ENCODE measurements at regions not wholly inside any gene's neighbourhood (a gene's known extent, or its start where the extent isn't known, plus 50 kb on each side); places are given as distances from the start of the nearest gene placed in this dataset.
A peak's percentile ranks its signal among the peaks of the same experiment; 100 is the strongest.

- no peak for TF ChIP-seq POLR2A (IDR thresholded peaks at IDR 0.05; ENCODE audit: control extremely low read depth in 1 of 2, low read depth in 2 of 2, low read length in 2 of 2)
- TF ChIP-seq CTCF (IDR thresholded peaks at IDR 0.05; ENCODE audit: control extremely low read depth in 1 of 3, insufficient read depth in 1 of 3, low read depth in 1 of 3, low read length in 3 of 3) = peak in 1 of 3 experiments; percentile 2; a peak in 1 of 4 replicates
- no peak for TF ChIP-seq EP300 (IDR thresholded peaks at IDR 0.05; ENCODE audit: borderline replicate concordance in 1 of 2, low read depth in 2 of 2, low read length in 2 of 2)
- TF ChIP-seq MAX (IDR thresholded peaks at IDR 0.05) = no peak
- no peak for TF ChIP-seq CREB1 (IDR thresholded peaks at IDR 0.05)
- no peak for TF ChIP-seq SP1 (IDR thresholded peaks at IDR 0.05; ENCODE audit: low read depth, low read length)
- no peak for TF ChIP-seq NRF1 (IDR thresholded peaks at IDR 0.05; ENCODE audit: low read depth, low read length)
- TF ChIP-seq CEBPB (IDR thresholded peaks at IDR 0.05; ENCODE audit: low read depth, low read length) = no peak
- TF ChIP-seq JUN (IDR thresholded peaks at IDR 0.05; ENCODE audit: low read depth, low read length) = no peak
- no peak for TF ChIP-seq EGR1 (IDR thresholded peaks at IDR 0.05; ENCODE audit: borderline replicate concordance, low read depth, low read length)
These were observed 402.2 kb upstream of the USP15 start for GRCh38 chr12:61857968-61858367.
